Kidney epithelial cell (primary cell): ENCODE measurements at regions not wholly inside any gene's neighbourhood (a gene's known extent, or its start where the extent isn't known, plus 50 kb on each side); places are given as distances from the start of the nearest gene placed in this dataset.

ENCODE experiments used
- DNase-seq: peaks from one replicate; pipeline ENCODE4 v3.0.0-alpha.2; 2010; ENCODE audit warnings: low read depth
- H3K27me3 ChIP-seq: 2 replicates; pipeline ENCODE4 v1.6.0; 2011; ENCODE audit warnings: low read length; ENCODE audit not compliant: control insufficient read depth, insufficient read depth
- H3K36me3 ChIP-seq: 2 replicates; pipeline ENCODE4 v1.5.1; 2011; ENCODE audit warnings: low read length; ENCODE audit not compliant: control insufficient read depth, insufficient read depth
- H3K4me3 ChIP-seq: 2 replicates; pipeline ENCODE4 v1.5.1; 2011; ENCODE audit warnings: low read depth, mild to moderate bottlenecking, control low read depth, low read length
- TF ChIP-seq, protein P1 (sequence below): IDR thresholded peaks from 2 replicates; pipeline ENCODE4 v1.5.1; 2011; ENCODE audit warnings: mild to moderate bottlenecking, moderate library complexity, low read length, control low read depth, inconsistent platforms; ENCODE audit not compliant: insufficient read depth, poor library complexity, severe bottlenecking

DNA sequence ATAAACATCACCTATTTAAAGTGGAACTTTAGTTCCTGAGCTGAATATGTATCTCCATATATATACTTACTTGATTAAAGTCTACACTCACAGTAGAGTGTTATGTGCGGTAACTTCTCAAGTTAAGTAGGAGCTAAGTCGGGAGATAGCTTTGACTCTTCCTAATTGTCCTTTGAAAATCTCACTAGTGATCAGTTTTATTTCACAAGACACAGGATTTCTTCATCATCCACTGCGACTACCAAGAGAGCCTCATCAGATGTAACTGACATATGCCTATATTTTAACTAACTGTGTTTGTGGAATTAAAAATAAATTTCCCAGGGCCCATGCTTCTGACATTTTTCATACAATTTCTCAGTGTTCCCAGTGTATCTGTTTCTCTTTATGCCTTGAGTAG lies 1664.0 kb downstream of the EFNB2 start:
- no peak for DNase-seq

GRCh38 chr13:104869501-104869900 lies 1666.0 kb downstream of the EFNB2 start:
- TF ChIP-seq, protein P1, sequence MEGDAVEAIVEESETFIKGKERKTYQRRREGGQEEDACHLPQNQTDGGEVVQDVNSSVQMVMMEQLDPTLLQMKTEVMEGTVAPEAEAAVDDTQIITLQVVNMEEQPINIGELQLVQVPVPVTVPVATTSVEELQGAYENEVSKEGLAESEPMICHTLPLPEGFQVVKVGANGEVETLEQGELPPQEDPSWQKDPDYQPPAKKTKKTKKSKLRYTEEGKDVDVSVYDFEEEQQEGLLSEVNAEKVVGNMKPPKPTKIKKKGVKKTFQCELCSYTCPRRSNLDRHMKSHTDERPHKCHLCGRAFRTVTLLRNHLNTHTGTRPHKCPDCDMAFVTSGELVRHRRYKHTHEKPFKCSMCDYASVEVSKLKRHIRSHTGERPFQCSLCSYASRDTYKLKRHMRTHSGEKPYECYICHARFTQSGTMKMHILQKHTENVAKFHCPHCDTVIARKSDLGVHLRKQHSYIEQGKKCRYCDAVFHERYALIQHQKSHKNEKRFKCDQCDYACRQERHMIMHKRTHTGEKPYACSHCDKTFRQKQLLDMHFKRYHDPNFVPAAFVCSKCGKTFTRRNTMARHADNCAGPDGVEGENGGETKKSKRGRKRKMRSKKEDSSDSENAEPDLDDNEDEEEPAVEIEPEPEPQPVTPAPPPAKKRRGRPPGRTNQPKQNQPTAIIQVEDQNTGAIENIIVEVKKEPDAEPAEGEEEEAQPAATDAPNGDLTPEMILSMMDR, result no peak
- H3K36me3 ChIP-seq, result no peaks in the 10 kb centered on the region
- no peak overlapping the region for H3K4me3 ChIP-seq
- DNase-seq, result peak; percentile 1
- H3K27me3 ChIP-seq, result no peaks in the 10 kb centered on the region

More for the DNA sequence above, 1664.0 kb downstream of the EFNB2 start:
- Histone ChIP-seq H3K4me3 (no peak overlapping the region), H3K36me3 (no peaks in the 10 kb centered on the region), H3K27me3 (no peaks in the 10 kb centered on the region)
- TF ChIP-seq, protein P1, result no peak

DNA sequence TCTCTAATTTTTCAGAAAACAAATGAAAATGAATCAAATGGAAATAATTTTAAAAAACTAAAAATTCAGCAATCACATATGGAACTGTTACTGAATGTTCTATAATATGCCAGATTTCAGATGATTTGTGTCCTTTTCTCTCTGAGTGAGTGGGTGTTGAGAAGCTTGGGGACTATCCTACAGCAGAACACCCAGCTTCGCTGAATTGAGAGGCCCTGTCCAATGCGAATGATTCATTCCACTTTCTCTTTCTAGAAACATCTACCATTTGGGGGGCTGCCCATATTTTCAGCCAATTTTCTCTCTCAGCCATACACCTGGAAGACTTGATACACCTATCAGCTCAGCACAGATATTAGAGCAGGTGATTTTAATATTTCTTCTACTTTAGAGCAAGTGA lies 1666.7 kb downstream of the EFNB2 start:
- TF ChIP-seq, protein P1, result no peak
- Histone ChIP-seq H3K36me3 (no peaks in the 10 kb centered on the region), H3K27me3 (no peaks in the 10 kb centered on the region), H3K4me3 (no peak overlapping the region)
- no peak for DNase-seq

- no peaks in the 10 kb centered on the region for H3K27me3 ChIP-seq
- TF ChIP-seq, protein P1, result no peak
- H3K36me3 ChIP-seq, result no peaks in the 10 kb centered on the region
- no peak overlapping the region for H3K4me3 ChIP-seq
- no peak for DNase-seq
Measured at GRCh38 chr13:104855581-104855980, 1679.9 kb downstream of the EFNB2 start.

- H3K4me3 ChIP-seq, result no peak overlapping the region
- H3K36me3 ChIP-seq, result no peaks in the 10 kb centered on the region
- DNase-seq, result no peak
- H3K27me3 ChIP-seq, result no peaks in the 10 kb centered on the region
- TF ChIP-seq, protein P1, result no peak
Measured at GRCh38 chr13:104854698-104855097, 1680.8 kb downstream of the EFNB2 start.

DNA sequence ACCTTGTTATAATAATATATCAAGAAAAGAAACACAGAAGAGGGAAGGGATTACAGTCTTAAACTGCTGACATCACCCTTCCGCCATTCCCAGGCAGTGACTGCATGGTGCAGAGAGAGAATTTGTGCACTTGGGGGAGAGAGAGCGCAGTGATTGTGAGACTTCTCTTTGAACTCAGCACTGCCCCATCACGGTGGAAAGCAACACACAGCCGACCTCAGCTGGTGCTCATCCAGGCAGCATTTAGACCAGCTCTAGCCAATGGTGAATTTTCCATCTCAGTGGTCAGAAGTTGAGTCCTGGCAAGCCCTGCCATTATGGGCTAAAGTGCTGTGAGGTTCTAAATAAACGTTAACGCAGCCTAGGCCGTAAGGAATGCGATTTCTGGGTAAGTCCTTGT lies 1681.5 kb downstream of the EFNB2 start:
- no peak for DNase-seq
- Histone ChIP-seq H3K27me3 (no peaks in the 10 kb centered on the region), H3K4me3 (no peak overlapping the region), H3K36me3 (no peaks in the 10 kb centered on the region)
- TF ChIP-seq, protein P1, result no peak
